ENCODE measurements at regions not wholly inside any gene's neighbourhood (a gene's known extent, or its start where the extent isn't known, plus 50 kb on each side); places are given as distances from the start of the nearest gene placed in this dataset.

- TF ChIP-seq, protein P1, sequence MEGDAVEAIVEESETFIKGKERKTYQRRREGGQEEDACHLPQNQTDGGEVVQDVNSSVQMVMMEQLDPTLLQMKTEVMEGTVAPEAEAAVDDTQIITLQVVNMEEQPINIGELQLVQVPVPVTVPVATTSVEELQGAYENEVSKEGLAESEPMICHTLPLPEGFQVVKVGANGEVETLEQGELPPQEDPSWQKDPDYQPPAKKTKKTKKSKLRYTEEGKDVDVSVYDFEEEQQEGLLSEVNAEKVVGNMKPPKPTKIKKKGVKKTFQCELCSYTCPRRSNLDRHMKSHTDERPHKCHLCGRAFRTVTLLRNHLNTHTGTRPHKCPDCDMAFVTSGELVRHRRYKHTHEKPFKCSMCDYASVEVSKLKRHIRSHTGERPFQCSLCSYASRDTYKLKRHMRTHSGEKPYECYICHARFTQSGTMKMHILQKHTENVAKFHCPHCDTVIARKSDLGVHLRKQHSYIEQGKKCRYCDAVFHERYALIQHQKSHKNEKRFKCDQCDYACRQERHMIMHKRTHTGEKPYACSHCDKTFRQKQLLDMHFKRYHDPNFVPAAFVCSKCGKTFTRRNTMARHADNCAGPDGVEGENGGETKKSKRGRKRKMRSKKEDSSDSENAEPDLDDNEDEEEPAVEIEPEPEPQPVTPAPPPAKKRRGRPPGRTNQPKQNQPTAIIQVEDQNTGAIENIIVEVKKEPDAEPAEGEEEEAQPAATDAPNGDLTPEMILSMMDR (IDR thresholded peaks at IDR 0.05), result no peak
- TF ChIP-seq ZFX (IDR thresholded peaks at IDR 0.05; ENCODE audit: borderline replicate concordance), result no peak
Measured at GRCh38 chr3:81433675-81434074, 327.8 kb downstream of the GBE1 start.

Data from 22Rv1 (cell line).